Activated naive CD4-positive, alpha-beta T cell treated with anti-CD3 and anti-CD28 coated beads, Interleukin-2, amount 10 ng/mL, durations not matched to agents 7 days and 5 days (primary cell): ENCODE measurements at regions not wholly inside any gene's neighbourhood (a gene's known extent, or its start where the extent isn't known, plus 50 kb on each side); places are given as distances from the start of the nearest gene placed in this dataset.
"Not testable (repeated sequence)": the region's sequence is repeated elsewhere in the genome, so short reads cannot be mapped to it uniquely, and the experiment has no call there.

Experiments
- CTCF ChIA-PET: fragments of 350-600 bp; sonication (Branson Sonifier 250); formaldehyde crosslinking; loops from one replicate; lab custom pipeline; 2021; ENCODE audit warnings: antibody characterized with exemption; lab: Charles Lee
- DNase-seq: peaks from one replicate; pipeline ENCODE4 v3.0.0-alpha.2; 2020
- H3K27ac Mint-ChIP-seq: one replicate; pipeline ENCODE4 v1.8.0; 2021; ENCODE audit warnings: mild to moderate bottlenecking, moderate library complexity, mixed read lengths
- H3K27me3 Mint-ChIP-seq: one replicate; pipeline ENCODE4 v1.8.0; 2021; ENCODE audit warnings: mild to moderate bottlenecking, mixed read lengths
- H3K36me3 Mint-ChIP-seq: one replicate; pipeline ENCODE4 v1.8.0; 2021; ENCODE audit warnings: mixed read lengths
- H3K4me1 Mint-ChIP-seq: one replicate; pipeline ENCODE4 v1.8.0; 2021; ENCODE audit warnings: mixed read lengths
- H3K4me3 Mint-ChIP-seq: one replicate; pipeline ENCODE4 v1.8.0; 2021; ENCODE audit warnings: mild to moderate bottlenecking, moderate library complexity, mixed read lengths
- H3K9me3 Mint-ChIP-seq: one replicate; pipeline ENCODE4 v1.8.0; 2021; ENCODE audit warnings: mixed read lengths

DNA sequence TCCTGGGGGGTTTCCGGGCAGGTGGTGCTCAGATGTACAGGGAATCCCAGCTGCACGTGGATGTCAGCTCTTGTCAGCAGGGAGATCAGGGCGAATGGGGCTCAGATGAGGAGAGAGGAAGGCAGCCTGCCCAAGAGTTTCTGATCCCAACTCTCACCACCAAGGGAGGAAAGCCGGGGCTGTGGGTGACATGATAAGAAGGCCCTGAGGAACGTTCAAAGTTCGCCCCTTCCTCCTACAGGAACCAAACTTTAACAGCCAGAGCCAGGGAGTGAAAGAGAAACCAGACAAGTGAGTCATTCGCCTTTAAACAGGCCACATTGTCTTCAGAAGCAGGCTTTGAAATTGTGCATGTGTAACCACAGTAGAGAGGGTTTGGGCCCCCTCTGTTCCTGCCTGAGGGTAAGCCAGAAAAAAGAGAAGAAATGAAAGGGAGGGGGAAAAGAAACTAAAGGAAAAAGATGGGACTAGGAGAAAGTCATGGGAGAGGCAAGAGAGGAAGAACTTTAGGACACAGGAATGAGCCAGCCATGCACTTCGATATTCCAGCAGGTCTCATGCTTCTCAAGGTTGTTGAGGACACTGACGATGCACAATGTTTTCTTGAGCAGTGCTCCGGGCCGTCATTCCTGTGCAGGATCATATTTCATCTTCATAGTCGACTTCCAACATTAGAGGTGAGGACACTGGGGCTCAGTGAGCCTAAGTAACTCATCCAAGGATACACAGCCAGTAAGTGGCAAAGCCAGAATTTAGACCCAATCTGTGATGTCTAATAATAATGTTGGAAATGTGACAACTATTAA lies 691.4 kb upstream of the TBX3 start:
- H3K27ac Mint-ChIP-seq, result no peak overlapping the region
- H3K4me1 Mint-ChIP-seq, result no peaks in the 10 kb centered on the region
- no peak overlapping the region for H3K4me3 Mint-ChIP-seq
- DNase-seq, result no peak
- H3K9me3 Mint-ChIP-seq, result peaks cover 19% of the 10 kb centered on the region
- H3K36me3 Mint-ChIP-seq, result peaks cover 2% of the 10 kb centered on the region
- CTCF ChIA-PET, result no interaction called here
- H3K27me3 Mint-ChIP-seq, result no peaks in the 10 kb centered on the region

DNA sequence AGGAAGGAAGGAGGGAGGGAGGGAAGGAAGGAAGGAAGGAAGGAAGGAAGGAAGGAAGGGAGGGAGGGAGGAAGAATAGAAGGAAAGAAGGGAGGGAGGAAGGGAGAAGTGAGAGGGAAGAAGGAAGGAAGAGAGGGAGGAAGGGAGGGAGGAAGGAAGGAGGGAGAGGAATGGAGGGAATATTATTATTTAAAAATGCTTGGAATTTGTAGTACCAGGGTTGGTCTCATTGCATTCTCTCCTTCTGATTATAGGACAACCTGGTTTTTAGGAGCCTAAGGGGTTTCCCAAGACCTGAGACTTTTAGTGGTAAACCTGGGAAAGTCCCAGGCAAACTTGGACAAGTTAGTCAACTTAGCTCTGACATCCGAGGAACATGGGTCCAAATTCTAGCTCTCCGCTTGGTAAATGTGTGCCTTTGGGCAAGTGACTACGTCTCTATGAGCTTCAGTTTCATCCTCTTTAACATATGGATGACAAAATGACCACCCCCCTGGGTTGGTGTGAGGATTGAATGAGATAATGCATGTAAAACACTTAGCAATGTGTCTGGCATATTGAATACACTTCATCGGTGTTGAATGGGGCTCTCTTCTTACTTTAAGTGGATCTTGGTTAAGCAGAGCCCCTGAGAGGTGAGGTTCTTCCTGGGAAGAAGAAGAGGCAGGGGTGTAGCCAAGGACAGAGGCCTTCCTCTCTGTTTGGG lies 690.7 kb upstream of the TBX3 start:
- Mint-ChIP-seq H3K27ac (no peak overlapping the region), H3K9me3 (peaks cover 19% of the 10 kb centered on the region), H3K4me1 (no peaks in the 10 kb centered on the region), H3K27me3 (no peaks in the 10 kb centered on the region), H3K36me3 (peaks cover 2% of the 10 kb centered on the region), H3K4me3 (no peak overlapping the region)
- DNase-seq, result no peak
- CTCF ChIA-PET, result no interaction called here

DNA sequence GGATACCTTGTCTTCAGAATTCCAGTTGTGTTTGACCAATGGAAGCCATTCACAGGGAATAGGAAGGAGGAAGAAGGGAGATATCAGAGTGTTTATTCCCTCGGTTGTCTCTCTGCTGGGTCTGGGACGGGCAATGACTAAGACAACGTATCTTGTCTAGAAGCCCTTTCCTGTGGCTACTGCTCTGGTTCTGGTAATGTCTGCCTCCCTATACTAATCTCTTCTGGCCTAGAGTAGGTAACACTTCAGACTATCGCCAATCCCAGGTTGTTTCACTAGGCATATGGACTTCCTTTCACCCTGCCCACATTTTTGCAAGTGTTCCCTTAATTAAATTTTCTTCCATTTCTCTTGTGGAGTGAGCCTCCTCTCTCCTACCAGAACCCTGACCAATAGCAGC lies 687.7 kb upstream of the TBX3 start:
- Mint-ChIP-seq H3K27me3 (no peaks in the 10 kb centered on the region), H3K9me3 (peaks cover 27% of the 10 kb centered on the region), H3K4me3 (no peak overlapping the region), H3K36me3 (peaks cover 2% of the 10 kb centered on the region), H3K4me1 (no peaks in the 10 kb centered on the region), H3K27ac (no peak overlapping the region)
- no peak for DNase-seq
- CTCF ChIA-PET, result no interaction called here

DNA sequence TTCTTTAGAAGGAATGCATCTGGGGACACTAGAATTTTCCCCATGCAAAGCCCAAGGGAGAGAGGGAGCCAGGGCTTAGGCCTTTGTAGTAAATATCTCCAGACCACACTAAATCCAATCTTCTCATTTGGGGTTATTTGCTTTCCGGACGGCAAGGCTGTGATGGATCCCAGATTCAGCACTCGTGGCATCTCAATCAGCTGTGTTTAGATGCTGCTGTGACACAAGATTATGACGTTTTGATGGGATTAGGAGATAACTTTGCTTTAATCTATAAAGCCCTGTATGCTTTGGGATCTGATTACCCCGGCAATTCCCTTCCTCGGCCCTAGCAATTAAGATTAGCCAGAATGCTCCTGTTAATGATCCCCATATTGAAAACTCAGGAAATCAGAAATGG lies 686.7 kb upstream of the TBX3 start:
- Mint-ChIP-seq H3K4me3 (no peak overlapping the region), H3K36me3 (peaks cover 2% of the 10 kb centered on the region), H3K4me1 (no peaks in the 10 kb centered on the region), H3K27ac (no peak overlapping the region), H3K9me3 (peaks cover 34% of the 10 kb centered on the region), H3K27me3 (no peaks in the 10 kb centered on the region)
- CTCF ChIA-PET, result no interaction called here
- no peak for DNase-seq

DNA sequence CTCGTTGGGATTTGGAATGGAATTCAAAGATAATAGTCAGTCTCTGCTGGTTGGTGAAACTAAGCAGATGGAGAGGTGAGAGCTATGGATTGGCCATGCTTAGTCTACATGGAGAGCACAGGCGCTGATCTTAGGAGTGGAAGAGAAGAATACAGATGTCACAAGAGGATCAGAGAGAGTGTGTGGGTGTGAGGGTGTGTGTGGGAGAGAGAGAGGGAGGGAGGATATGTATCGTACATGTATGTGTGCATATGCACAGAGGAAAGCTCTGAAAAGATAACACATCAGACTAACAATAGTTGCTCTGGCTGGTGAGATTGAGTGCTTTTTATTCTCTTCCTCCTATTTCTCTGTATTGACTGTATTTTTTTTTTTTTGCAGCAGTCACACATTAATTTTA lies 686.2 kb upstream of the TBX3 start:
- peaks cover 2% of the 10 kb centered on the region for H3K36me3 Mint-ChIP-seq
- CTCF ChIA-PET, result no interaction called here
- H3K4me3 Mint-ChIP-seq, result no peak overlapping the region
- H3K4me1 Mint-ChIP-seq, result no peaks in the 10 kb centered on the region
- H3K27me3 Mint-ChIP-seq, result no peaks in the 10 kb centered on the region
- DNase-seq, result no peak
- no peak overlapping the region for H3K27ac Mint-ChIP-seq
- peaks cover 37% of the 10 kb centered on the region for H3K9me3 Mint-ChIP-seq

DNA sequence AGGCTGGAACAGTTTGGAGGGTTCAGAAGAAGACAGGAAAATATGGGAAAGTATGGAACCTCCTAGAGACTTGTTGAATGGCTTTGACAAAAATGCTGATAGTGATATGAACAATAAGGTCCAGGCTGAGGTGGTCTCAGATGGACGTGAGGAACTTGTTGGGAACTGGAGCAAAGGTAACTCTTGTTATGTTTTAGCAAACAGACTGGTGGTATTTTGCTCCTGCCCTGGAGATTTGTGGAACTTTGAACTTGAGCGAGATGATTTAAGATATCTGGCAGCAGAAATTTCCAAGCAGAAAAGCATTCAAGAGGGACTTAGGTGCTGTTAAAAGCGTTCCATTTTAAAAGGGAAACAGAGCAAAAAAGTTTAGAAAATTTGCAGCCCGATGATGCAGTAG lies 682.3 kb upstream of the TBX3 start:
- DNase-seq, H3K4me3 Mint-ChIP-seq, H3K36me3 Mint-ChIP-seq, H3K27me3 Mint-ChIP-seq, CTCF ChIA-PET, H3K27ac Mint-ChIP-seq, H3K4me1 Mint-ChIP-seq: not testable (repeated sequence)
- peaks cover 18% of the 10 kb centered on the region for H3K9me3 Mint-ChIP-seq

DNA sequence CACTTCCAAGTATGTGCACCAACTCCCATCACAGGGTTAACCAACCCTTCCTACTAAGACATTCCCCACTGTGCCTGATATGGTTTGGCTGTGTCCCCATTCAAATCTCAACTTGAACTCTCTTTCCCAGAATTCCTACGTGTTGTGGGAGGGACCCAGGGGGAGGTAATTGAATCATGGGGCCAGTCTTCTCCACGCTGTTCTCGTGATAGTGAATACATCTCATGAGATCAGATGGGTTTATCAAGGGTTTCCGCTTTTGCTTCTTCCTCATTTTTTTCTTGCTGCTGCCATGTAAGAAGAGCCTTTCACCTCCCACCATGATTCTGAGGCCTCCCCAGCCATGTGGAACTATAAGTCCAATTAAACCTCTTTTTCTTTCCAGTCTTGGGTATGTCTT lies 681.8 kb upstream of the TBX3 start:
- H3K36me3 Mint-ChIP-seq, CTCF ChIA-PET, H3K27me3 Mint-ChIP-seq, H3K27ac Mint-ChIP-seq, H3K4me1 Mint-ChIP-seq, H3K4me3 Mint-ChIP-seq, DNase-seq: not testable (repeated sequence)
- peaks cover 18% of the 10 kb centered on the region for H3K9me3 Mint-ChIP-seq

DNA sequence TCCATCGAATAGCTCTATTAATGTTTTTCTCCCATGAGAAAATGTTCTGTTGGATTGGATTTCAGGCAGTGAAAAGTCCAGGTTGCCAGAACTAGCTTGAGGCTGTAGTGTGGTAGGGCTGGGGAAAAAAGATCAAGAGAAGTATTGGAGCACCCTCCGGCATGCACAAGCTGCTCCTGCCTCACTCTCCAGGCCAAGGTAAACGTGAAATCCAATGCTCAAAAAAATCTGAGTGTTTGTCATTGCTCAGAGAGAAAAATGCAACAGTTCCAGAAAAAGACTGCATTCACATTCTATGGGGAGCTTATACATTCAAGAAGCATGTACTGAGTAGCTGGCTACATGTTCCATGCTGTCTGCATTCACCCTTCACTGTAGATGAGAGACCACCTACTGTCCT lies 680.9 kb upstream of the TBX3 start:
- H3K27ac Mint-ChIP-seq, result no peak overlapping the region
- H3K27me3 Mint-ChIP-seq, result no peaks in the 10 kb centered on the region

DNA sequence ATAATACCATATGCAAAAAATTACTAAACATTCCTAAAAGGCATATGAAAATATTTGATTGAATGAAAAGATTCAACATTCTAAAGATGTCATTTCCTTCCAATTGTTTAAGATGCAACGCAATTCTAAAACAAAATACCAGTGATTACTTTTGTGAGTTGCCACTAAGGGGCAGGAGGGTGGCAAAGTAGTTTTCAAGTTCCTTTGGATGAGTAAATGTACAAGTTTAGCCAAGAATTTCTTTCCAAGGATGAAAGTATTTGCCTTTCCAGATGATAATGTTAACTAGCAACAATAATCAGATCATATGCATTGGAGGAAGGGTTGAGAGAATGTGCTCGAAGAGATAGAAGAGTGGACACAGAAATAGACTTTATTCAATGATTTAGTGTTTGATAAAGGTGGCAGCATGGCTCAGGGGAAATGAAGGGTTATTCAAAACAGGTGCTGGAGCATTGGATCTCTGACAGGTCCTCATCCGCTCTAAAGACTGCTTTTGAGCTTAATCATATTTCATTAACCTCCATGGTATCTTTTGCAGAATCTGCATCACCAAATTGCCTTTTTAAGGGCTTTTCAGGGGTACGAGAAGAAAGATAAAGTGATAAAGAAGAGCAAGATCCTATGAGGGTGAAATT lies 678.5 kb upstream of the TBX3 start:
- CTCF ChIA-PET, result no interaction called here
- H3K9me3 Mint-ChIP-seq, result peaks cover 10% of the 10 kb centered on the region
- DNase-seq, result no peak
- no peaks in the 10 kb centered on the region for H3K27me3 Mint-ChIP-seq
- H3K4me3 Mint-ChIP-seq, result no peak overlapping the region
- H3K4me1 Mint-ChIP-seq, result no peaks in the 10 kb centered on the region
- H3K27ac Mint-ChIP-seq, result no peak overlapping the region
- H3K36me3 Mint-ChIP-seq, result no peaks in the 10 kb centered on the region

More for the DNA sequence above, 680.9 kb upstream of the TBX3 start:
- Mint-ChIP-seq H3K9me3 (peaks cover 18% of the 10 kb centered on the region), H3K4me1 (no peaks in the 10 kb centered on the region), H3K4me3 (no peak overlapping the region), H3K36me3 (no peaks in the 10 kb centered on the region)
- DNase-seq, result no peak
- CTCF ChIA-PET, result no interaction called here

DNA sequence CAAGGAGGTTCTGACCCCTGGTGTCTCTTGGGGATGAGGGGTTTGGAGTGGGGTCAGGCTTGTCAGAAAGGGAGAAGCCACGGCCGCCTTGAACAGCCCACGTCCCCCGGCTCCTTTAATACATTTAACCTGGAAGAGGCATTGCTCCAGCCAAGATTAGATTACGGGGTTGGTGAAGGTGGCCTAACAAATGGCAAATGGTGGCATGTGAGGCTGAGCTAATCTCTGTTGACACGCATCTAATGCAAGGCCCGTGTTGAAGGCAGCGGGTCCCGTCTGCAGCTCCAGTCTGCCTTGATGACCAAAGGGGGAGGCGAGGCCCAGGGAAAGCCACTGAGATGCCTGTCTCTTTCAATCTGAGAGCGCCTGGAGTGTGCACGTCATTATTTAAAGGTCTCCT lies 673.7 kb upstream of the TBX3 start:
- Mint-ChIP-seq H3K4me3 (no peak overlapping the region), H3K4me1 (no peaks in the 10 kb centered on the region), H3K36me3 (no peaks in the 10 kb centered on the region), H3K9me3 (no peaks in the 10 kb centered on the region), H3K27me3 (no peaks in the 10 kb centered on the region), H3K27ac (no peak overlapping the region)
- CTCF ChIA-PET, result no interaction called here
- DNase-seq, result no peak

DNA sequence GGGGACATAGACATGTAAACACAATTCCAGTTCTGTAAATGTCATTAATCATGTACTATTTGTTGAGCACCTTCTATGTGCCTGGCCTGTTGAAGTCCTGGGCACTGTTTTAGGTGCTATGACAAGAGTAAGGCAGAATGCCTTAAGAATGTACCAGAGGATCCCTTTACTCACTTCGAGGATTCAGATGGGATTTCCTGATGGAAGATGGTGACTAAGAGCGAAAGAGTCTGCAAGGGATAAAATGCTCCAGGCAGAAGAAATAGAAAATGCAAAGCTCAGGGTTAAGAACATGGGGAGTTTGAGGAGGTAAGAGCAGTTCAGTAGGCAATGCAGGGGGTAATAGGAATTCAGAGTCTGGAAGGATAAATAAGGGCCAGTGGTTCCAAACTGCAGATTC lies 671.3 kb upstream of the TBX3 start:
- no peak for DNase-seq
- CTCF ChIA-PET, result no interaction called here
- no peaks in the 10 kb centered on the region for H3K4me1 Mint-ChIP-seq
- H3K27me3 Mint-ChIP-seq, result no peaks in the 10 kb centered on the region
- H3K4me3 Mint-ChIP-seq, result no peak overlapping the region
- H3K36me3 Mint-ChIP-seq, result no peaks in the 10 kb centered on the region
- no peaks in the 10 kb centered on the region for H3K9me3 Mint-ChIP-seq
- no peak overlapping the region for H3K27ac Mint-ChIP-seq

DNA sequence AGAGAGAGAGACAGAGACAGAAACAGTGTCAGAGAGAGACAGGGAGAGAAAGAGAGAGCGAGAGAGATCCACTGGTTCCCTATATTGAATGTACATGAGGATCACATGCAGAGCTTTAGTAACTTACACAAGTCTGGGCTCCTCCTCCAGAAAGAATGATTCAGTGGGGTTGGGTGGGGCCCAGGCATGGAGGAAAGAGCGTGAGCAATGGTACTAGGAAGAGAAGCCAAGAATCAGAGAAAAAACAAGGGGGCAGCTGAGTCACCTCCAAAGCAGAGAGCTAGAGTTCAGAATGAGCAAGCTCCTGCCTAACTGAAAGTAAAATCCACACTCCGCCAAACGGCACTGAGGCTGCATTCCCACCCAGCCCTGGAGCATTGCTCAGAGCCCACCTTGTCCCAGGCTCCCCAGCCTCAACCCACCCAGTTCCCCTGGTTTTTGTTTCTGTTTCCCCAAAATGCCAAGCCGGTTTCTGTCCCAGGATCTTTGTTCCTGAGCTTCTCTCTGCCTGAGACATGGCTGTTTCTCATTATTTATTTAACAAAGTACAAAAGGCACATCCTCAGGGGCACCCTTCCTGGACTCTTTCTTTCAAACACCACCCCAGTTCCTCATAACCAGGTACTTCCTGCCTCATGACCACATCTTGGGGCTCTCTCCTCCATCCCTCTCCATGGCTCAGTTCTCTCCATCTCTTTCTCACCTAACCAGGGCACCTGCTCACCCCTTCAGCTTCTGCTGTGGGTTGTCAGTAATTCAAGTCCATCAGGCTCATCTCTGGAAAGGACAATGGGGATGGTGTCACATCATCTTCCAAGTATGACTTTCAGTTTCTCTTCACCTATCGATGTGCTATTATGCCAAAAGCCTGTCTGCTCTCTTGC lies 670.3 kb upstream of the TBX3 start:
- Mint-ChIP-seq H3K36me3 (no peaks in the 10 kb centered on the region), H3K27me3 (no peaks in the 10 kb centered on the region), H3K9me3 (no peaks in the 10 kb centered on the region), H3K27ac (no peak overlapping the region), H3K4me3 (no peak overlapping the region), H3K4me1 (no peaks in the 10 kb centered on the region)
- DNase-seq, result no peak
- CTCF ChIA-PET, result no interaction called here

DNA sequence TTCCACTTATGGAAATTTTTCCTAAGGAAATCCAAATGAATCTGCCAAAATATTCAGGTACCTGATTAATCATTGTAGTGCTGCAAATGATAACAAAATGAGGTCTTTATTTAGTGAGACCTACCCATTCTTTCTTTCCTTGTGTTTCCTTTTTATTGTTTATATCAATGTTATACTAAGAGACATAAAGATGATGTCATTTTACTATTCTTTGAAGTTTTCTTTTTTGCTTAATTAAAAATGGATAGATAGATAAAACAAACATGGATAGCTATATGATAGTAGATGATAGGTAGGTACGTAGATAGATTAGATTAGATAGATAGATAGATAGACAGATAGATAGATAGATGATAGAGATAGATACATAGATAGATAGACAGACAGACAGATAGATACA lies 669.5 kb upstream of the TBX3 start:
- H3K4me3 Mint-ChIP-seq, result no peak overlapping the region
- no peaks in the 10 kb centered on the region for H3K9me3 Mint-ChIP-seq
- DNase-seq, result no peak
- H3K36me3 Mint-ChIP-seq, result no peaks in the 10 kb centered on the region
- CTCF ChIA-PET, result no interaction called here
- no peak overlapping the region for H3K27ac Mint-ChIP-seq
- H3K27me3 Mint-ChIP-seq, result no peaks in the 10 kb centered on the region
- H3K4me1 Mint-ChIP-seq, result no peaks in the 10 kb centered on the region

DNA sequence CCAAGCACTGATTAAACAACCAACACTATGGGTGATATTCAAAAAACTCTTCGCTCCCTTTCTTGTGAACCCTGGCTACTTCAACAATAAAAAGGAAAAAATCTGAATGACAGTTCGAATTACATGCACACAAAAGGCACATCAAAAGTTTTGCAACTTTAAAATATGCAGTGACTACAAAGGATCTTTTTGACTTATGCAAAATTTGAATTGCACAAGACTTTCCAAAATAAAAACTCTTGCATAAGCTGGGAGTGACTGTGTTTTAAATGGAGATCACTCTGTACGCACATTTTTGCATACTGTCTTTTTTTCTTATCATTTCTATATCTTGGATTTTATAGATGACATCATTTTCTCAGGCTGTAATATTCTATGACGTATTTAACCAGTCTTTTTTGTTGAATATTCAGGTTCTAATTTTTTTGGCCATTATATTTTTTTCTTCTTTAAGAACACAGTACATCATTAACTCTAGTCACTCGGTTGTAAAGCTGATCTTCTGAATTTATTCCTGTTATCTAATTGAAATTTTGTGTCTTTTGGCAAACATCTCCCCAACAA lies 667.6 kb upstream of the TBX3 start:
- CTCF ChIA-PET, result no interaction called here
- DNase-seq, result no peak

More for the DNA sequence above, 667.6 kb upstream of the TBX3 start:
- no peak overlapping the region for H3K27ac Mint-ChIP-seq
- no peak overlapping the region for H3K4me3 Mint-ChIP-seq
- H3K36me3 Mint-ChIP-seq, result no peaks in the 10 kb centered on the region
- no peaks in the 10 kb centered on the region for H3K27me3 Mint-ChIP-seq
- H3K9me3 Mint-ChIP-seq, result no peaks in the 10 kb centered on the region
- no peaks in the 10 kb centered on the region for H3K4me1 Mint-ChIP-seq
